ENCODE measurements at regions not wholly inside any gene's neighbourhood (a gene's known extent, or its start where the extent isn't known, plus 50 kb on each side); places are given as distances from the start of the nearest gene placed in this dataset.

DNA sequence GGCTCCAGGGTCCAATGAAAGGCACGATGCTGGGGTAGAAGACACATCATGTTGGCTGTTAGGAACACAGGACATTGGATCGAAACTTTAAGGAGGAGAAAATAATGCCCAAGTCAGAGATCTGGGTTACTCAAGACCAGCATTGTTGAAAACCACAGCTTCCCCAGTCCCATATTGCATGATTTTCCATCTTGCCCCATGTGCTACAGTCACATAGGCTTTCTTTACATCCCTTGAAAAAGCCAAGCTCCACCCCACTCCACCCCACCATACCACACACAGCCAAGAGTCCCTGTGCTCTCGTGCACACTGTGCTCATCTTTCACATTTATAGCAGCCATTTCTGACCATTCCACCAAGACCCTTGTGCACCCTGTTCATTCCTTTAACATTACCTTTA lies 636.2 kb downstream of the DIAPH3 start:
- no peak for DNase-seq

DNA sequence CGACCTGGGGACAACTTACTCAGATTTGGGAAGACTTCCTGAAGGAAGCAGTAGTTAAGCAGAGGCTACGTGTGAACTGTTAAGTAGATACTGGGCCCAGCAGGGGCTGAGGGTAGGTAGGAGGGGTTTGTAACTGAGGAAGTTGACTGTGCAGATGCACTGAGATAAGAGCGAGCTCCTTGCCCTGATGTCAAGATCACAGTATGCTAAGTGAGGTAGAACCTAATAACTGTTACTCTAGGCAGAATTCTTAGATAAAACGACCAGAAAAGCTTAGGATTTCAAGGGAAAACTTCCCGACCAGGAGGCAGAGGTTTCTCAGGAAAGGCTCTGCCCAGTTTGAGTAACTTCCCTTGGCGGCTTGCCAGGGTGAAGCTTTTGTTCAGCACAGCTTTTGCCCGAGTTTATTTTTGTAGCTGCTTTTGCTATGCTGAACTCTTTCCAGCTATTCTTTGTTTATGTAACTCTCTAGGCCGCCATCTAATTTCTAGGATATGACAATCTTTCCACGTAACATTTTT lies 632.1 kb downstream of the DIAPH3 start:
- DNase-seq, result no peak

DNA sequence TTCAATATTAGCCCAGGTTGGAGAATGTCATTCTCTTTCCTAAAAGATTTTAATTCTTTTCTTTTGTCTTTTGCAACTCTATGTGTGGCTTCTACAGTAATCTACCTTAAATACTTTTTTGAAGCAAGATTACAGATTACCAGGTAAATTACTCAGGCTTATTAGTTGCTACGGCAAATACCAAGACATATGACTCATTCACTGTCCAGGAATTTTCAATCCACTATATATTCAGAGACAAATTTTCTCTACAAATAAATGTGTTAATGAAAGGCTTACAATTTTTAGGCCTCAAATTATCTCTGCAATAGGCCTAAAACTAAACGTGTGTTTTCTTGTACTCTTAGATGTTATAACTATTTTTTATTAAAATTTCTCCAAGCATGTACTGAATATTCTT lies 631.3 kb downstream of the DIAPH3 start:
- DNase-seq, result no peak

DNA sequence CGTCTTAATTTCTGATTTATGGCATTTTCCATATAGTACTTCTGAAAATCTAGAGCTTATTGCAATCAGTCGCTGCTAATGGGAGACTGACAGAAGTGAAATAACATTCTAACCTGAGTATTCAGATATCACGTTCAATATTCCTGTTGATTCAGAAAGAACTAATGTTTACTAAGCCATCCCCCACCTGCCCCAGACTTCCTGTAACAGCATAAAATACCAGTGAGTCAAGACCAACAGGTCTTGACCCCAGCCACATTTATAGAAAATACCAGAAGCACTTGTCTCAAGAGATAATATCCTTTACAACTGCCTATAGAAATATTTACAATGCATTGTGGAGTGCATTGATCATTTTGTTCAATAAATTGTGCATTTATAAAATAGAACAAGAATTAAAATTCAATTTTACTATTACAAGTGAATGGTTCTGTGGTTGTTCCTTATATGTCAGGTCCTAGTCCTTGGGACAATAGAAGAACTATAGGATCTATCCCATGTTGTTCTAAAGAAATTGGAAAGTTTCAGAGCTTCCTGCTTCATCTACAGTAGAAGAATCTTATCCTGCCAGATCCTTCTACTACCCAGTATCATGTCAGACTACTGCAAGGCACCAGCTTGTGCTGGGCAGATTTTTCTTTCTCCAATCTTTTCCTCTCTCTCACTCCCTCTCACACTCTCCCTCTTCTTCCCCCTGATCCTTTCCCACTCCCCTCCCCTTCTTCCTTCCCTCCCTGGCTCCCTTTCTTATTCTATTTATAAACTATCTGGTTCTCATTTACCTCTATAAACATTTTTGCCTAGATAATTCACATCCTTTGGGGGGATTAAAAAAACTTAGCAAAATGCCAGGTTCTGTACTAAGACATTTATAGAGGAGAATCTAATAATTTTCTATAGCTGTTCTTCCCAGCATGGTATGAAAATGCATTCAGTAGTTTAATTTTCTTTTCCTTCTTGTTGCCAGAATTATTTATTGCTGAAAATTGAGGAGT lies 629.9 kb downstream of the DIAPH3 start:
- no peak for DNase-seq

- no peak for DNase-seq
Measured at GRCh38 chr13:59534806-59535205, 628.9 kb downstream of the DIAPH3 start.

GRCh38 chr13:59537500-59537899 lies 626.2 kb downstream of the DIAPH3 start:
- no peak for DNase-seq

GRCh38 chr13:59538512-59538911 lies 625.2 kb downstream of the DIAPH3 start:
- no peak for DNase-seq

DNA sequence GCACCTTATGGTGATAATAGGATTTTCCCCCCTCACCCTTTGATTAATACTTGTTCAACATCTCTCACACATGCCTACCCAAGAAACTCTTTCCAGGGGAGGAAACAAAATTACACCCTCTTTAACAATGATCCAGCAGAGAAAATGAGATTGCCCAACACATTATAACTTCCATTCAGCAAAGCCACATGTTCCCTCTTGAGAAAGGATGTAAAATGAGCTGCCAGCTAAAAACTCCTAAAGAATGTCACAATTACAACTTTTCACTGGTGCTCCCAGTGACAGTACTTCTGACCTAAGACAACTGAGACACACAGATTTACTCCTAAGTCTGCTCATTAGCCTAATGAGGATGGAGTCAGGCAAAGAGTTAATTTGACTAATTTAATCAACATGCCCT lies 621.4 kb downstream of the DIAPH3 start:
- DNase-seq, result no peak

GRCh38 chr13:59543418-59543817 lies 620.3 kb downstream of the DIAPH3 start:
- no peak for DNase-seq

GRCh38 chr13:59545007-59545406 lies 618.7 kb downstream of the DIAPH3 start:
- no peak for DNase-seq

DNA sequence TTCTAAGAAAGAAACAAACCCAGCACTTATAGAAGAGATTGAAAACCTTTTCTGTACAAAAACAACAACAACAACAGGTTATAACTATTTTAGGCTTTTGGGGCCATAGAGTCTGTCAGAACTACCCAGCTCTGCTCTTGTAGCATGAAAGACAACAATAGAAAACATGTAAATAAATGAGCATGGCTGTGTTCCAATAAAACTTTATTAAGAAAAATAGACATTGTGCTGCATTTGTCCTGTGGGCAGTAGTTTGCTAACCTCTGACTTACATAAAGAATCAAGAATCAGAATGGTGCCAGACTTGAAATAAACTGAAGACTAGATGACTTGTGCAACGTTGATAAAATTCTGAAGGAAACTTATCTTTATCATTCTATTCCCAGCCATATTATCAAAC lies 617.5 kb downstream of the DIAPH3 start:
- no peak for DNase-seq

GRCh38 chr13:59547950-59548349 lies 615.8 kb downstream of the DIAPH3 start:
- DNase-seq, result no peak

DNA sequence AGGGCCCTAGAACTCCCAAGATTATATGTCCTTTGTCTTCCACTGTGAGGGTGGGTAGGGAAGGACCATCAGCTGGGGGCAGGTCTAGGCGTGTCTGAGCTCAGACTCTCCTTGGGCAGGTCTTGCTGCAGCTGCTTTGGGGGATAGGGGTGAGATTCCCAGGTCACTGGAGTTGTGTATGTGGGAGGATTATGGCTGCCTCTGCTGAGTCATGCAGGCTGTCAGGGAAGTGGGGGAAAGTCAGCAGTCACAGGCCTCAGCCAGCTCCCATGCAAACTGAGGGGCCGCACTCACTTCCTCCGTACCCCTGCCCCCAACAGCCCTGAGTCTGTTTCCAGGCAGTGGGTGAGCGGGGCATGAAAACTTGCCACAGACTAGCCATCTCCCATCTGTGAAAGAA lies 600.8 kb downstream of the DIAPH3 start:
- no peak for DNase-seq

GRCh38 chr13:59566561-59566960 lies 597.2 kb downstream of the DIAPH3 start:
- DNase-seq, result no peak

DNA sequence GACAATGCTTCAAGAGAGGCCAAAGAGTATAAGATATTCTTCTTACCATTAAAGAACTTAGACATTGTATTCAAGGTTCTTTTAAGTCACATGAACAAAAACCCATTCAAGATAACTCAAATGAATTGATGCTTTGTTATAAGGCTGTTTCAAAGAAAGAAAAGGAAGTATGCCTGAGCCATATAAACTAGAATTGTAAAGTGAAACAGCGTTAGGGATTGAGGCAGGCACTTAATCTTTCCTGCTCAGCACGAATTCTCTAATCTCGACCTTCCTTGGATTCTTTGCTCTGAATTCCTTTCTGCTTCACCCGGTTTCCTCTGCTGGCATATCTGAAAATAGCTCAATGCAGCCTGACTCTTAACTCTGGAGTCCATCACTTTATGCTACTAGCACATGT lies 595.4 kb downstream of the DIAPH3 start:
- no peak for DNase-seq

DNA sequence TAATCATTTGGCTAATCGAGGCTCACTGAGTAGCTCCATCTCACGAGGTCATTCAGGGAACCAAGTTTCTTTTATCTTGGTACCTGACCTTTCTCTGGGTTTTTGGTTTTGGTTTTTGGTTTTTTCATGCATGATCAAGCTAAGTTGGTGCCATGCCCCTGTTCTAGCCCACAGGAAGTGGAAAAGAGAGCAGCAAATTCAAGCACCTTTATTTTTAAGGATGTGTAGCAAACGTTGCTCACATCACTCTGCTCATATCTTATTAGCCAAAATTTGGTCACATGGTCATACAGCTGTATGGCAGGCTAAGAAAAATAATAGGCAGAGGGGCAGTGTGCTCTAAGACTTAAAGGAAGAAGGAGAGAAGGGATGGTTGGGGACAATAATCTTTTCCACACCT lies 593.5 kb downstream of the DIAPH3 start:
- DNase-seq, result no peak

DNA sequence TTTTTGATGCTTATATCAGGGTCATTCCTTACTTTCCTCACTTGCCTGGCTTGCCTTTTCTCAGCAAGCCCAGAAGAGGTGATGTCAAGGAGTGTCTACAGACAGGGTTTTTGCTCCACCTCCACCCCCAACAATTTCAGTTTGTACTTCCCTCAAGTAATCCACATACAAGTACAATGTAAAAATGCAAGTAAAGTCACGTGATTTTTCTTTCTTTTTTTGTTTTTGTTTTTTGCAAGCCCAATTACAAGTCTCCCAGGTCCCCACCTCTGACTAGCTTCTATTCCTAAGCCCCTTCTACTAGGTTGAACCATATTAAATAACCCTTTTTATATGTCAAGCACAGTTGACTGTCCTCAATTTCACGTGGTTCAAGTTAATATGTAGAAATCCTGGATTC lies 579.6 kb downstream of the DIAPH3 start:
- DNase-seq, result no peak

GRCh38 chr13:59584761-59585670 lies 578.7 kb downstream of the DIAPH3 start:
- no peak for DNase-seq

DNA sequence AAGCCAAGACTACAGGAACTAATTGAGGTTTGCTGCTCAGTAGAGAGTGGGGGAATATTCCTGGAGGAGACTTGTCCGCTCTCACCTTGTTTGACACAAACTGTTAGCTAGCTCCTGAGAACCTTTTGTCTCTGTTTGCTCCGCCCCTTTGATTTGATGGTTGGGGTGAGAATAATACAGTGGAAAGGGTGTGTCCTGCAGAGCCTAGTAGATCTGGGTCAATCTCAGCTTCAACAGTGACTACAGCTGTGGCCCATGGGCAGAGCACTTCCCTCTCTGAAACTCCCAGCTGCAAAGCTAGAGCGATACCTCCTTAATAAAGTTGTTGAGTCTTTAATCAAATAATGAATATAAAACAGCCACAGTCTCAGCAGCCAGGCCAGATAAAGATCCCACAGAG lies 576.7 kb downstream of the DIAPH3 start:
- no peak for DNase-seq

GRCh38 chr13:59587971-59588716 lies 575.6 kb downstream of the DIAPH3 start:
- DNase-seq, result no peak

- no peak for DNase-seq
Measured at GRCh38 chr13:59588717-59589067, 575.0 kb downstream of the DIAPH3 start.

DNA sequence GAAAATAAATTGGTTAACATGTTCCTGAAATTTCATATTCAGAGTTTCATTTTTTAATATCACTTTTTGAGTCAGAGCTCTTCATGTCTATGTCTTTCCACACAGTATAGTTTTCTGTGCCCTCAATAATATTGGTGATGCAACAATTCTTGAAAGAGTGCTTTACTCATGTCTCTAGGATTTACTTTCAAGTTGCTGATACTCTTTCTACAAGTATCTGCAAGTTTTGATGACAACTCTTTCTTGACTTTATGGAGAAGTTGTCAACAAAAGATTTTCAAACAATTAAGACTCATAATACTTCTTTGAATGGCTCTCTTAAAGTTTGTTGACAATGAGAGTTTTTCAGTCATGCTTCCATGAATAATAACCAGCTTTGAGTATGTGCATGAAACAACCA lies 561.7 kb downstream of the DIAPH3 start:
- no peak for DNase-seq

DNA sequence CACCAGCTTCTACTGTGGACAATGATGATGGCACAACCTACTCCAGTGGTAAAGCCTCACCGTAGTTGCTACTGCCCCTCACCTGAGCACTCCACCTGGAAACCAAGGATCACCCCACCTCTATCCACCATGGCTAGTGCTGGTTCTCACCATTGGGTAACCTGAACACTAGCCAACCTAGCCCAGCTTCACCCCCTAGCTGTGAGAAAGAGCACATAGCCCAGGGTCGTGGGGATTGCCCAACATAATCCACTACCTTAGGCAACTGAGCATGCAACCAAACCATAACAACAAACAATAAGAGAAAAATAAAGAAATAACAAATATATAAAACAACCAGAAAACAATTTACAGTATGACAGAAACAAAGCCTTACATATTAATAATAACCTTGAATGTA lies 560.1 kb downstream of the DIAPH3 start:
- no peak for DNase-seq
